T-helper 17 cell (primary cell): ENCODE measurements at regions not wholly inside any gene's neighbourhood (a gene's known extent, or its start where the extent isn't known, plus 50 kb on each side); places are given as distances from the start of the nearest gene placed in this dataset.

ENCODE experiments used
- ATAC-seq: fragments of 150-1000 bp; cut with Tn5 transposase; 2 replicates; pipeline ENCODE4 v1.10.0; 2021; ENCODE audit warnings: mild to moderate bottlenecking, moderate library complexity
- DNase-seq, 3 donors: peaks; one replicate each; pipeline versions ENCODE4 v3.0.0 to v3.0.0-alpha.2; 2020 to 2021
- H3K9me3 ChIP-seq: one replicate; pipeline ENCODE4 v1.7.0; 2013; ENCODE audit warnings: low read length, mild to moderate bottlenecking; ENCODE audit not compliant: control insufficient read depth, poor library complexity, severe bottlenecking
- H3K27ac Mint-ChIP-seq: one replicate; pipeline ENCODE4 v1.8.0; 2022; ENCODE audit warnings: mild to moderate bottlenecking, moderate library complexity, mixed read lengths
- H3K27me3 Mint-ChIP-seq: one replicate; pipeline ENCODE4 v1.8.0; 2022; ENCODE audit warnings: mixed read lengths
- H3K36me3 Mint-ChIP-seq: one replicate; pipeline ENCODE4 v1.8.0; 2022; ENCODE audit warnings: low read depth, mixed read lengths
- H3K4me1 Mint-ChIP-seq: one replicate; pipeline ENCODE4 v1.8.0; 2022; ENCODE audit warnings: mild to moderate bottlenecking, mixed read lengths
- H3K4me3 Mint-ChIP-seq: one replicate; pipeline ENCODE4 v1.8.0; 2022; ENCODE audit warnings: mild to moderate bottlenecking, moderate library complexity, mixed read lengths

DNA sequence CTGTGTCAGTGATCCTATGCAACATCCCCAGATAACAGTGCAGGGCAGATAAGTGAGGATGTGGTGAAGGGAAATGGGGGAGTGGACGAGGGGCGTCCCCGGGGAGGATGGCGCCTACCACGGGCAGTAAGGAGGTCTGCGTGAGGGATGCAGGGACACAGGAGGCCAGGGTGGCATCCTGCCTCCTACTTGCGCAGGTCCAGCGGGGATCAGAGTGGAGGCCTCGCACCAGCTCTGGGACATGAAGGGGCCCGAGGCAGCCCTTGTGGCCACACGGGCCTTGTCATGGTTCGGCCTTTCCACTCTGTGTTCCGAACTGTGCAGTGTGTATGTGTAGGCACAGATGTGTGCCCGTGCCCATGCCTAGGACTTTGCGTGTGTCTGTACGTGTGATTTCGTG, 1227.5 kb downstream of the BRD1 start:
- H3K9me3 ChIP-seq = no peaks in the 10 kb centered on the region
- H3K27ac Mint-ChIP-seq = no peak overlapping the region
- H3K4me1 Mint-ChIP-seq = no peaks in the 10 kb centered on the region
- no peaks in the 10 kb centered on the region for H3K36me3 Mint-ChIP-seq
- no peaks in the 10 kb centered on the region for H3K27me3 Mint-ChIP-seq
- ATAC-seq = no peak
- H3K4me3 Mint-ChIP-seq = no peak overlapping the region
- no peak for DNase-seq

DNA sequence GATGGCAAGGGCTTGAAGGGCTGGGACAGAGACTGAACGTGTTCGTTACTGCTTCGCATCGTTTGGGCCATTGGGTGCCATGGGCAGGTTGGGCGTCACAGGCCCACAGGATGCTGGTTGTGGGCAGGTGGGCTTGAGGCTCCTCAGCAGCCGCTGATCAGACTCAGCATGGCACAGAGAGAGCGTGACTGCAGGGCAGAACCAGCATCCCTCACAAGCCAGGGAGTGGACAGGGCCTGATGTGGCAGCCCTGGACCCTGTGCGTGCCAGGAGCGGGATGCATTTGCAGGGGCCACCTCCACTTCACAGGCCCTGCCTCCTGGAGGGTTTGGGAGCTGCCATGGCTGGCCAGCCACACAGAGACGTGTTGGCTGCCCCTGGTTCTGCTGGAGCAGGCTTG, 1228.3 kb downstream of the BRD1 start:
- Mint-ChIP-seq H3K36me3 (no peaks in the 10 kb centered on the region), H3K27me3 (no peaks in the 10 kb centered on the region), H3K27ac (no peak overlapping the region), H3K4me1 (no peaks in the 10 kb centered on the region), H3K4me3 (no peak overlapping the region)
- no peaks in the 10 kb centered on the region for H3K9me3 ChIP-seq
- DNase-seq (no peak), ATAC-seq (no peak)

DNA sequence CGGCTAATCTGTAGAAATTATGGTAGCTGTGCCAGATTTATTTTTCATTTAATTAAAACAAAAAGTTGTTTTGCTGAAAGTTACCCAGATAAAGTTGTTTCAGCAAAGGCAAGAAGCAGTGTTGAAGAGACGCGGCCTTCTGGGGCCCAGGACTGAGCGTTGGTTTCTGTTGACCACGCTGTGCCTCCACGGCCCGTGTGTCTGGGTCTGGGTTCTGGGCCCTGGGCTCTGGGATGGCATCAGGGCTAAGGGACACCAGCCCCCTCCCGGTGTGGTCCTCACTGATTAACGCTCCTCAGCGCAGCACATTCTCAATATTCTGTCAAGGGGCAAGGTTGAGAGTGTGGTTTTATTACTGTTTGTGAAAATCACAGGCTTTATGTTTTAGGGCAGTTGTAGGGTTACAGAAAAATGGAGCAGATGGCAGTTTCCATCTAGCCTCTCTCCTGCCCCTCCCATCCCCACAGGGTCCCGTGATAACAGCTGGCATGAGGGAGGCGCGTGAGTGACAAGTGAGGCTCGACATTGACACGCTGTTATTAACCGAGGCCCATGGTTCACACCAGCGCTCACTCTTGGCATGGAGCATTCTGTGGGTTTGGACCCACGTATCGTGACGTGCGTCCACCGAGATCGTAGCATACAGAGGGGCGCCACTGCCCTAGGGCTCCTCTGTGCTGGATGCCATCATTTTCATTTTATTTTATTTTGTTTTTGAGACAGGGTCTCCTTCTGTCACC, 1231.4 kb downstream of the BRD1 start:
- no peaks in the 10 kb centered on the region for H3K9me3 ChIP-seq
- H3K36me3 Mint-ChIP-seq = no peaks in the 10 kb centered on the region
- ATAC-seq (no peak), DNase-seq (no peak)
- no peaks in the 10 kb centered on the region for H3K27me3 Mint-ChIP-seq
- H3K27ac Mint-ChIP-seq = no peak overlapping the region
- no peak overlapping the region for H3K4me3 Mint-ChIP-seq
- H3K4me1 Mint-ChIP-seq = no peaks in the 10 kb centered on the region

DNA sequence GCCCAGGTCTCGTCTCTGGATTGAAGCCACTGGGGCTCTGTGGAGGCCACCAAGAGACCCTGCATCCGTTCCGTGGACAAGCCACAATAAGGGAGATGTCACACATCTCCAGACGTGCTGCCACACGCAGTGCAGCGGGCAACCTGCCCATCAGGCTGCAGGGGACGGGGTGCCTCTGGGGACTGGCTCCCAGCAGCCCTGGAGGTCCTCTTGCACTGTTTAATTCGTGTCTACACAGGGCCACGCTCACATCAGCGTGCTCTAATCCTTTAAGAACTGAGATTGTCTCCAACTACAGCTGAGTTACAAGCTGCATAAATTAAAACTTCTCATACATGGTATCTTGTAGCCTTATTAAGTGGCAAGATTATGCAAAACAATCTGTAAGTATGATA, 1232.2 kb downstream of the BRD1 start:
- no peaks in the 10 kb centered on the region for H3K36me3 Mint-ChIP-seq
- H3K9me3 ChIP-seq = no peaks in the 10 kb centered on the region
- H3K4me3 Mint-ChIP-seq = no peak overlapping the region
- H3K27me3 Mint-ChIP-seq = no peaks in the 10 kb centered on the region
- DNase-seq (no peak), ATAC-seq (no peak)
- H3K4me1 Mint-ChIP-seq = no peaks in the 10 kb centered on the region
- H3K27ac Mint-ChIP-seq = no peak overlapping the region

DNA sequence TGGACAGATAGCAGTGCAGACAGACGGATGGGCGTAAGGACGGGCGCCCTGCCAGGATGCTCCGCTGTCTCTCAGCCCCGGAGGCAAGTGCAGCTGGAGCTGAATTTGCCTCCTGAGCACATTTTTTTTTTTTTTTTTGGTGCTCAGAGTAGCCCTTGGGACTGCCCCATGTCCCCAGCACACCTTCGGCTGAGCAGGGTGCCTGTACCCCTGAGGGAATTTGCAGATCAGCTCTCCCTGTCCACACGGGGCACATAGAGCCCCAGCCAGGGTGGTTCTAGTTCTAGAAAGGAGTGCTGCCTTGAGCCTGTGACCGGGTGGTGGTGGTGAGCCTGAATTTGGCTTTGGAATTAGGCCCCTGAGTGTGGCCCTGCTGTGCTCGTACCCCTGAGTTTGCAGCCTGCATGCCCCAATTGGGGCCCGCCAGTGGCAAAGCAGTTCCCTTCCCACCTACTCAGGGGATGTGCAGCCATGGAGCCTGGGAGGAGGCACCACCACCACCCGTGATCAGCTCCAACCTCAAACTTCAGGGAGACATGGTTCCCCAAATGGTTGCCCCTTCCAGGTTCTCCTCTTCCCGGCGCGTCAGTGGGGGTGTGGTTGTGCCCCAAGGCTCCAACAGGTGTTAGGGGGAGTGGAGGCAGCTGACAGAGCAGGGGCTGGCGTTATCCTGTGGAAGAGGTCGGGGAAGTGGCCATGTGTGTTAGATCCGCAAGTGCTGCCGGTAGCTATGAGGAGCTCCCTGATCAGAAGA, 1232.7 kb downstream of the BRD1 start:
- no peaks in the 10 kb centered on the region for H3K4me1 Mint-ChIP-seq
- no peak overlapping the region for H3K27ac Mint-ChIP-seq
- no peak for ATAC-seq

DNA sequence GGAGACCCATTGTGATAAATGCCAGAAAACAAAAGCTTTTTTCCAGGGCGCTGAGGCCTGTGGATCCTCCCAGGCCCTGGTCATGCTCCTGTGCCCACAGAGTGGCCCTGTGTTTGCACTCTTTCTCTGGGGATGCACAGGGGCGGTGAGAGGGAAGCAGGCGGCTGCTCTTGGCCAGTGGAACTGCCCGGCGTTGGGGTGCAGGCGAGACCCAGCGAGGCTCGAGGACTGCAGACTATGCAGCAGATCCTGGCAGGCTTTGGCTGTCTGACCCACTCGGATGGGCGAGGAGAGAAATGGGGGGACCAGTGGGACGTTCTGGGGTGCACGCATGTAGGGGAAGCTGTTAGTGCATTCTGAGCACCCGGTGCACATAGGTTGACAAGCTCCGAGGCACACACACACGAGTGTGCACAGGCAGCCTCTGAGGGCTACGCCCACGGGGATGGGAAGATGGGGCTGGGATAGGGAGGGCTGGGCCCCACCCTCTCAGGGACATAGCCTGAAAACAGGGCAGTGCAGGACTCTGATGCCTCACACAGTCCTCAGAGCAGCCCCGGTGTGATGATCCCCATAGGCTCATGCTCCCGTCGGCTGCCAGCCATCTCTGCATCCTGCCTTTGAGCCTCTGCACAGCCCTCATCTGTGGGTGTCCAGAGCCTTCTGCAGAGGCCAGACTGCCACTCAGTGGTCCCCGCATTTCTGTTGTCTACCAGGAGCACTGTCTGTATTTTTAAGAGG, 1233.5 kb downstream of the BRD1 start:
- H3K4me3 Mint-ChIP-seq = no peak overlapping the region
- H3K27me3 Mint-ChIP-seq = peaks cover 8% of the 10 kb centered on the region
- H3K9me3 ChIP-seq = no peaks in the 10 kb centered on the region
- no peak overlapping the region for H3K27ac Mint-ChIP-seq
- no peaks in the 10 kb centered on the region for H3K4me1 Mint-ChIP-seq
- no peak for ATAC-seq
- no peaks in the 10 kb centered on the region for H3K36me3 Mint-ChIP-seq
- DNase-seq = no peak

More for the DNA sequence above, 1232.7 kb downstream of the BRD1 start:
- Mint-ChIP-seq H3K4me3 (no peak overlapping the region), H3K36me3 (no peaks in the 10 kb centered on the region), H3K27me3 (peaks cover 2% of the 10 kb centered on the region)
- H3K9me3 ChIP-seq = no peaks in the 10 kb centered on the region
- DNase-seq = no peak

DNA sequence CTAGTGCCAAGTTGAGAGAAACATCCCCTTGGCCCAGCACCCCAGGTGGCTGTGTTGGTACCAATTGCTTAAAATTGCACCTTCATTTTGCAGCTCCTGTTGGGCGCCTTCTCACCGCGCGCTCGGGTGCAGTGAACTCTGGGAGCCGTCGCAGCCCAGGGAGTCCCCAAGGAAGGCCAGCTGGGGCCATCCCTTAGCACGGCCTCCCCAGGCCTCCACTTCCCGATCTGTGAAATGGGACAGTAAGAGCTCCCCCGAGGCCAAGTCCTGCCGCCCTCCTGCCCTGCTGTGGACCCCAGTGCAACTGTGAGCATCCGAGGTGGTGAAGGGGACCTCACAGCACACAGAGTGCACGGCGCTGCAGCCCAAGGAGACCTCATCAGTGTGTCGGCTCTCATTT, 1234.1 kb downstream of the BRD1 start:
- H3K27ac Mint-ChIP-seq = no peak overlapping the region
- H3K27me3 Mint-ChIP-seq = peaks cover 8% of the 10 kb centered on the region
- H3K36me3 Mint-ChIP-seq = no peaks in the 10 kb centered on the region
- ATAC-seq (no peak), DNase-seq (no peak)
- H3K4me1 Mint-ChIP-seq = no peaks in the 10 kb centered on the region
- no peak overlapping the region for H3K4me3 Mint-ChIP-seq
- no peaks in the 10 kb centered on the region for H3K9me3 ChIP-seq

DNA sequence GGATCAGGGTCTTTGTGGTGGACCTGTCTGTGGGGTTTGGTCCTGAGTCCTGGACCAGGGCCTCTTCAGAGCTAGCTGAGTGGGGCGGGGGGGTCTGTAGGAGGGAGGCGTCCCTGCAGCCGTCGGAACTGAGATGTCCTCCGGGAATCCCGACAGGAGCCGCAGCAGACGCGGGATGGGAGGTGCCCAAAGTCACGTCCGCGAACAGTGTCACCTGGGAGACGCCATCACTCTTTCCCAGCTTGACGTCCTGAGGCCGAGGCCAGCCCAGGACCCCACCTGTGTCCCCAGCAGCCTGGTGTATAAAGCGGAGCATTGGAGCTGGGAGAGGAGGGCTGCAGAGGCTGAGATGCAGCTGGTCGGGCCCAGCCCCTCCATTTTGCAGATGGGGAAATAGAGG, 1234.7 kb downstream of the BRD1 start:
- H3K27ac Mint-ChIP-seq = no peak overlapping the region
- H3K4me1 Mint-ChIP-seq = no peaks in the 10 kb centered on the region
- no peak overlapping the region for H3K4me3 Mint-ChIP-seq
- DNase-seq (no peak), ATAC-seq (no peak)
- H3K9me3 ChIP-seq = no peaks in the 10 kb centered on the region
- H3K36me3 Mint-ChIP-seq = no peaks in the 10 kb centered on the region
- H3K27me3 Mint-ChIP-seq = peaks cover 8% of the 10 kb centered on the region

DNA sequence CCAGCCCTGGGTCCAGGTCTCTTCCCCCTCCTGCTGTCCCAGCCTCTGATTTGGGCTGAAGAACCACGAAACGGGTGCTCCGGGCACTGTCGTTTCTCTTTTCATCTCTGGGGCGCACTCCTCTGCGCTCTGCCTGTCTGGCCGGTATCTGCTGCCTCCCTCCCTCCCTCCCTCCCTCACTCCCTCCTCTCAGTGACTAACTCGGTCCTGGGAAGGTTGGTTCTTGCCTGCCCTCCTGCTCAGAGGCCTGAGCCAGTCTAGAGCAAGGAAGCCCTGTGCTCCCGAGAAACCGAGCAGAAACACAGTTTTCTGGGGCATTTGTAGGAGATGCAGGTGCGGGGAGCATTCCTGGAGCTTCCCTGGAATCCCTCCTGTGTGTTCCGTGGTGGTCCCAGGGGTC, 1235.2 kb downstream of the BRD1 start:
- no peaks in the 10 kb centered on the region for H3K4me1 Mint-ChIP-seq
- DNase-seq (no peak), ATAC-seq (no peak)
- no peaks in the 10 kb centered on the region for H3K36me3 Mint-ChIP-seq
- H3K27ac Mint-ChIP-seq = no peak overlapping the region
- H3K9me3 ChIP-seq = no peaks in the 10 kb centered on the region
- peaks cover 8% of the 10 kb centered on the region for H3K27me3 Mint-ChIP-seq
- no peak overlapping the region for H3K4me3 Mint-ChIP-seq

DNA sequence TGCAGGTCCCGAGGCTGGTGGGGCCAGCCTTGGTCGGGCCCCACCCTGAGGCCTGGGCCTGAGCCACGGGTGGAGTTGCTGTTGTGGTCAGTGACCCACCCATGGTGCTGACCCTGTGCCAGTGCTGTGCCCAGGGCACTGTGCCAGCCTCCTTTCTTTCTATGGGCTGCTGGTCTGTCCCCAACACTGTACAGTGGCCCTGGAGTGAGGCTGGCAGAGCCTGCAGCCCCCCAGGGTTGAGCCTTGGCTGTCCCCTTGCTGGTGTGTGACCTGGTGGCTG, 1235.7 kb downstream of the BRD1 start:
- no peaks in the 10 kb centered on the region for H3K9me3 ChIP-seq
- no peak for DNase-seq
- ATAC-seq = no peak
- Mint-ChIP-seq H3K27ac (no peak overlapping the region), H3K4me1 (no peaks in the 10 kb centered on the region), H3K27me3 (peaks cover 8% of the 10 kb centered on the region), H3K36me3 (no peaks in the 10 kb centered on the region), H3K4me3 (no peak overlapping the region)

DNA sequence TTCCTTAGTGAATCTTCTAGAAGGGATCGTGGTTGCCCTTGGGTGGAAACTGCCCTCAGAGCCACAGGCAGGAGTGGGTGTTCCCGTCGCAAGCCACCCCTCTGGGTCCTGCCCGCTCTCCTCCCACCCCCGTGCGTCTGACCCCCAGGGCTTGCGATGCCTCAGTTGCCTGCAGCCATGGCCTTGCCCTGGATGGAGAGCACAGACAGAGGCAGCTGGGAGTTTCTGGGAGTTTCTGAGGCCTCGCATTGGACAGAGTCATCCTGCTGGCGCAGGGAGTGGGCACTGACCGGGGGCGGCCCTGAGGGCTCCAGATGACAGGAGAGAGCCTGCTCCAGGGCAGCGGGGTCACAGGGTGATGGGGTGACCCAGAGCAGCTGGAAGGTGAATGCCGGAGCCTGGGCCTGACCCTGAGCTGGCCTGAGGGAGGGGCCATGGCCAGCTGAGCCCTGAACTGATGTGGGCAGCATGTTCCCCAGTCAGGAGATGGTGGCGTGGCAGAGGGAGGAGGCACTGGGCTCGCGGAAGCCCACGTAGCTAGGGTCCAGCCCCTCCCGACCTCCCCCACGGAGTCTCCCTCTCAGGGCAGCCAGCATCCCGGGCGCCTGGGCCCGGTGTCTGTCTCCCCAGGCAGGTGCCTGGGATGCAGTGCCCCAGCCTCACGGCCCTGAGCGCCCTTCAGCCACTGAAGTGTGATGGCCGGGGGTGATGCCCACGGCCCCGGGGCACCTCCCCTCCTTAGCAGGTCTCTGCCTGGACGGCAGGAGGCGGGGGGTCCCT, 1236.2 kb downstream of the BRD1 start:
- Mint-ChIP-seq H3K36me3 (no peaks in the 10 kb centered on the region), H3K27ac (no peak overlapping the region), H3K4me1 (no peaks in the 10 kb centered on the region), H3K4me3 (no peak overlapping the region), H3K27me3 (peaks cover 8% of the 10 kb centered on the region)
- no peaks in the 10 kb centered on the region for H3K9me3 ChIP-seq
- no peak for DNase-seq
- ATAC-seq = no peak

DNA sequence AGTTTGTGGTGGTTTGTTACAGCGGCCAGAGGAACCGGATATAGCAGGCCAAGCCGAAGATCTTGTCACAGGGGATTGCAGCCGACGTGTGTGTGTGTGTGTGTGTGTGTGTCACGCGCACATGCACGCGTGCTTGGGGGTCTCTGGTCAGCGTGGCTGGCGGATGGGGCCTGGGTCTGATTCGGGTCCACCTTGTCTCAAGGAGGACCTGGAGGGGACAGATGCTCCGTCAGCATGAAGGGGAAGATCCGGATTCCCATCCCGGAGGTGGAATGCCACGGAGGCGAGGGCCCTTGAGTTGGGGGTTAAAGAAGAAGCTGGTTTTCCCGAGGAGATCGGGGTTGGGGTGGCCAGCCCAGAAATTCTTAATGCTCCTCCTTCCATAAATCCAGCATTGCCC, 1237.8 kb downstream of the BRD1 start:
- H3K27ac Mint-ChIP-seq = no peak overlapping the region
- DNase-seq (no peak), ATAC-seq (no peak)
- H3K4me3 Mint-ChIP-seq = no peak overlapping the region
- peaks cover 8% of the 10 kb centered on the region for H3K27me3 Mint-ChIP-seq
- H3K36me3 Mint-ChIP-seq = no peaks in the 10 kb centered on the region
- no peaks in the 10 kb centered on the region for H3K9me3 ChIP-seq
- no peaks in the 10 kb centered on the region for H3K4me1 Mint-ChIP-seq

DNA sequence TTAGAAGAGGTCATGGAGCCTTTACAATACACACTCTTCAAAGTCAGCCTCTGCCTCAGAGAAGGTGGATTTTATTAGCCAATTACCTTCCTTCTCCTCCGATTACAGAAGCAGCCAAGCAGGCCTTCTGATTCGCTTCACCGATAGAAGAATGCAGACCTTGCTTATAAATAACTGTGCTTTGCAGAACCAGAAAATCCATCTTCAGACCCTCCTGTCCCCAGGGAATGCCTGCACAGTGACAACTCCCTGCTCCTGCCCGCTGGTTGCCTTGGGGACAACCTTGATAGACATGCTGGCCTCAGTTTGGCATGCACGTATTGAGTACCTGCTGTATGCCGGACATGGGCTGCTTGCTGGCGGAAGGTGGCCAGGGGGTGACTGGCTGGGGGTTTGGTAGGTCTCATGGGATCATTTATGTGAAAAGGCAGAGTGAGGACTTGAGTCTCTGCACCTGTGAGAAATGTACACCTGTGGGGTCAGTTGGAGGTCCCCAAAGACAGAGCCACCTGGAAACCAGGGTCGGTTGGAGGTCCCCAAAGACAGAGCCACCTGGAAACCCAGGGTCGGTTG, 1238.7 kb downstream of the BRD1 start:
- Mint-ChIP-seq H3K27ac (no peak overlapping the region), H3K27me3 (peaks cover 8% of the 10 kb centered on the region), H3K4me3 (no peak overlapping the region), H3K4me1 (no peaks in the 10 kb centered on the region), H3K36me3 (no peaks in the 10 kb centered on the region)
- H3K9me3 ChIP-seq = no peaks in the 10 kb centered on the region
- no peak for ATAC-seq
- DNase-seq = no peak
